Keratinocyte (primary cell): ENCODE measurements at regions not wholly inside any gene's neighbourhood (a gene's known extent, or its start where the extent isn't known, plus 50 kb on each side); places are given as distances from the start of the nearest gene placed in this dataset.

ENCODE experiments used
- DNase-seq: peaks from one replicate; pipeline ENCODE4 v3.0.0-alpha.2; 2011; ENCODE audit warnings: low read depth, missing footprints, low spot score
- FAIRE-seq: peaks from 2 replicates; lab custom pipeline; 2011; peaks lifted over from hg19 to GRCh38; lab: Jason Lieb, UNC
- H2AFZ ChIP-seq: 2 replicates; pipeline ENCODE4 v1.6.0; 2012; ENCODE audit warnings: low read length, control low read depth, inconsistent platforms; ENCODE audit not compliant: control insufficient read depth
- H3K27ac ChIP-seq: 2 replicates; pipeline ENCODE4 v1.5.1; 2011; ENCODE audit warnings: low read length; ENCODE audit not compliant: control insufficient read depth, insufficient read depth
- H3K27me3 ChIP-seq: 3 replicates; pipeline ENCODE4 v1.6.0; 2011; ENCODE audit warnings: low read length; ENCODE audit not compliant: control insufficient read depth, insufficient read depth; ENCODE audit errors: extremely low read depth
- H3K36me3 ChIP-seq, 2 experiments: 2 replicates in 1 of 2; 3 replicates in 1 of 2; pipeline ENCODE4 v1.5.1; 2011; ENCODE audit warnings: low read length in 2 of 2, mild to moderate bottlenecking in 1 of 2; ENCODE audit not compliant: control insufficient read depth in 2 of 2, insufficient read depth in 2 of 2; ENCODE audit errors: extremely low read depth in 1 of 2
- H3K4me1 ChIP-seq: 3 replicates; pipeline ENCODE4 v1.5.1; 2011; ENCODE audit warnings: low read length; ENCODE audit not compliant: control insufficient read depth, insufficient read depth; ENCODE audit errors: extremely low read depth
- H3K4me2 ChIP-seq: 3 replicates; pipeline ENCODE4 v1.6.0; 2011; ENCODE audit warnings: low read depth, low read length; ENCODE audit not compliant: control insufficient read depth, insufficient read depth; ENCODE audit errors: extremely low read depth
- H3K4me3 ChIP-seq, 3 experiments: fragments of 200-600 bp in 1 of 3; sonication (generic) in 1 of 3; 2 replicates in 2 of 3; 3 replicates in 1 of 3; pipeline ENCODE4 v1.5.1; 2011 to 2016; ENCODE audit warnings: low read length in 3 of 3, mild to moderate bottlenecking in 3 of 3, control low read depth in 2 of 3, inconsistent platforms in 1 of 3, low read depth in 1 of 3, mixed read lengths in 1 of 3, mixed run types in 1 of 3, moderate library complexity in 1 of 3; ENCODE audit not compliant: control insufficient read depth in 2 of 3, insufficient read depth in 2 of 3; ENCODE audit errors: extremely low read depth in 1 of 3
- H3K79me2 ChIP-seq: 2 replicates; pipeline ENCODE4 v1.6.0; 2012; ENCODE audit warnings: low read length; ENCODE audit not compliant: control insufficient read depth, insufficient read depth
- H3K9ac ChIP-seq: 3 replicates; pipeline ENCODE4 v1.6.0; 2011; ENCODE audit warnings: low read length; ENCODE audit not compliant: control insufficient read depth, insufficient read depth; ENCODE audit errors: extremely low read depth
- H3K9me1 ChIP-seq: 3 replicates; pipeline ENCODE4 v1.6.0; 2011; ENCODE audit warnings: low read length; ENCODE audit not compliant: control insufficient read depth, insufficient read depth; ENCODE audit errors: extremely low read depth
- H3K9me3 ChIP-seq: 2 replicates; pipeline ENCODE4 v1.5.1; 2012; ENCODE audit warnings: low read depth, low read length; ENCODE audit not compliant: control insufficient read depth
- H4K20me1 ChIP-seq: 3 replicates; pipeline ENCODE4 v1.6.0; 2011; ENCODE audit warnings: low read length; ENCODE audit not compliant: control insufficient read depth, insufficient read depth; ENCODE audit errors: extremely low read depth
- CTCF ChIP-seq, 3 experiments: IDR thresholded peaks in 1 of 3; conservative IDR thresholded peaks in 1 of 3; optimal IDR thresholded peaks in 1 of 3; 2 replicates in 2 of 3; 3 replicates in 1 of 3; pipeline versions ENCODE3 to v1.5.1; 2011; ENCODE audit warnings: low read length in 3 of 3, mild to moderate bottlenecking in 3 of 3, moderate library complexity in 2 of 3, control low read depth in 1 of 3, inconsistent platforms in 1 of 3; ENCODE audit not compliant: insufficient read depth in 2 of 3; ENCODE audit errors: extremely low read depth in 1 of 3
- EZH2 ChIP-seq: IDR thresholded peaks from one replicate; pipeline ENCODE4 v1.6.1; 2012; ENCODE audit warnings: inconsistent platforms, mild to moderate bottlenecking, low read length, moderate library complexity
- dilution Hi-C: fragments of 300-500 bp; cut with MboI; formaldehyde crosslinking; loops from one replicate; pipeline ENCODE4 v1.7.0; 2020; ENCODE audit warnings: low sequenced_read_pairs; ENCODE audit not compliant: extremely low pct_ligation_motif_present

- Histone ChIP-seq H3K4me1 (no peaks in the 10 kb centered on the region), H3K9ac (no peak overlapping the region), H3K9me3 (no peaks in the 10 kb centered on the region), H2AFZ (no peak overlapping the region), H3K9me1 (no peaks in the 10 kb centered on the region), H4K20me1 (no peaks in the 10 kb centered on the region), H3K4me3 (no peak overlapping the region), H3K79me2 (no peaks in the 10 kb centered on the region), H3K27ac (no peak overlapping the region), H3K4me2 (no peak overlapping the region), H3K36me3 (no peaks in the 10 kb centered on the region), H3K27me3 (no peaks in the 10 kb centered on the region)
- no peak for FAIRE-seq
- dilution Hi-C loops: no loop called here
- DNase-seq: no peak
- no peak for TF ChIP-seq CTCF (optimal IDR thresholded peaks at IDR 0.05 in 1 of 3, IDR thresholded peaks at IDR 0.05 in 1 of 3, conservative IDR thresholded peaks at IDR 0.05 in 1 of 3; ENCODE audit: extremely low read depth in 1 of 3, insufficient read depth in 2 of 3, low read length in 3 of 3)
- TF ChIP-seq EZH2: no peak
Observed at GRCh38 chr12:63090716-63091115, 60.3 kb downstream of the AVPR1A start.

GRCh38 chr12:63086149-63086915, 64.7 kb downstream of the AVPR1A start:
- no peaks in the 10 kb centered on the region for H3K36me3 ChIP-seq
- no peak overlapping the region for H3K4me2 ChIP-seq
- no peak for TF ChIP-seq CTCF (optimal IDR thresholded peaks at IDR 0.05 in 1 of 3, IDR thresholded peaks at IDR 0.05 in 1 of 3, conservative IDR thresholded peaks at IDR 0.05 in 1 of 3; ENCODE audit: extremely low read depth in 1 of 3, insufficient read depth in 2 of 3, low read length in 3 of 3)
- DNase-seq: no peak
- H3K4me1 ChIP-seq: no peaks in the 10 kb centered on the region
- H3K9me3 ChIP-seq: no peaks in the 10 kb centered on the region
- no peaks in the 10 kb centered on the region for H3K9me1 ChIP-seq
- no peaks in the 10 kb centered on the region for H3K27me3 ChIP-seq
- no peaks in the 10 kb centered on the region for H3K79me2 ChIP-seq
- no peak overlapping the region for H3K9ac ChIP-seq
- H4K20me1 ChIP-seq: no peaks in the 10 kb centered on the region
- no peak overlapping the region for H3K27ac ChIP-seq
- H2AFZ ChIP-seq: no peak overlapping the region
- no peak overlapping the region for H3K4me3 ChIP-seq
- no peak for FAIRE-seq
- dilution Hi-C loops: no loop called here
